SH-SY5Y (cell line): ENCODE measurements at regions not wholly inside any gene's neighbourhood (a gene's known extent, or its start where the extent isn't known, plus 50 kb on each side); places are given as distances from the start of the nearest gene placed in this dataset.

Source experiments
- GATA2 ChIP-seq: IDR thresholded peaks from 2 replicates; pipeline ENCODE4 v1.6.1; 2011; ENCODE audit warnings: mild to moderate bottlenecking, low read depth, low read length
- GATA3 ChIP-seq: IDR thresholded peaks from 2 replicates; pipeline ENCODE4 v1.6.1; 2011; ENCODE audit warnings: low read depth, mild to moderate bottlenecking, low read length, moderate library complexity

- TF ChIP-seq GATA3 (no peak), GATA2 (0 out of 2 replicates have a peak, but pooled peaks have one; percentile 13)
Measured at GRCh38 chr9:38284039-38284575, 108.4 kb upstream of the ALDH1B1 start.
